GM12875 (cell line): ENCODE measurements at regions not wholly inside any gene's neighbourhood (a gene's known extent, or its start where the extent isn't known, plus 50 kb on each side); places are given as distances from the start of the nearest gene placed in this dataset.

ENCODE experiments used
- H3K4me3 ChIP-seq: one replicate; pipeline ENCODE4 v1.5.1; 2011; ENCODE audit warnings: low read depth, low read length, control low read depth
- TF ChIP-seq, protein P1 (sequence below): IDR thresholded peaks from 2 replicates; pipeline ENCODE4 v1.5.1; 2011; ENCODE audit warnings: low read depth, mild to moderate bottlenecking, control low read depth, inconsistent platforms, low read length, moderate library complexity, borderline replicate concordance; ENCODE audit not compliant: insufficient read depth

DNA sequence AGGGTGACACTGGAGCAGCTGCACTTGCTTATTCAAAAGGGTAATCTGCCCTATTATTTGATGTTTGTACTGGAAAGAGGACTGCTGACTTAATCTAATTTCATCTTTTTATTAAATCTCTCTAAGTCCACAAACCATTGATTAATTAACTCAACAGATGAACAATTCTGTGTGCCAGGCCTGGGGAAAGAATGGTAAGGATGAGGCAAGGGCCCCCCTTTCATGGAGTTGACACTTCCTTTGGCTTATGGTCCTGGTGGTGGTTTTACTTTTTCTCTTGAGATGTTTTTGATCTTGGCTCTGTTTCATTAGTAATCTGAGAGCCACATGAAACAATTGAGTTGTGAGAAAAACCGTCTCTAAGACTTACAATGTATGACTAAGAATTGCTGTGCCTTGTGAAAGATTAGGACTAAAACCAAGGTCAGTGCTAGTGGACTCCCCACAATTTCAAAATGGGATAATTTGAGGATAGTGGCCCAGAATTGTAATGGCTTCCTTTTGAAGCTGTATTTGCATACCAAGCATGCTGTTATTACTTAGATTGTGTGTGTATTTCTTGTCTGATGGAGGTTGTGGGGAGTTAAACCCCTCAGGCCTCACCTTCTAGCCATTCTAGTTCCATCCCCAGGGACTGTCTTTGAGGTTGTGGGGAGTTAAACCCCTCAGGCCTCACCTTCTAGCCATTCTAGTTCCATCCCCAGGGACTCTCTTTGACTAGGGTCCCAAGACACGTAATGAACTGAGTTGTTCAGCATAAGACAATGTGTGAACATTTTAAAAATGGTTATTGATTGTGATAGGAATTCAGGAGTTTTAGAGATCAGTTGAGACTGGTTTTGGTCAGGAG is 52.5 kb upstream of the EVL start:
- H3K4me3 ChIP-seq: no peak overlapping the region
- TF ChIP-seq, protein P1, sequence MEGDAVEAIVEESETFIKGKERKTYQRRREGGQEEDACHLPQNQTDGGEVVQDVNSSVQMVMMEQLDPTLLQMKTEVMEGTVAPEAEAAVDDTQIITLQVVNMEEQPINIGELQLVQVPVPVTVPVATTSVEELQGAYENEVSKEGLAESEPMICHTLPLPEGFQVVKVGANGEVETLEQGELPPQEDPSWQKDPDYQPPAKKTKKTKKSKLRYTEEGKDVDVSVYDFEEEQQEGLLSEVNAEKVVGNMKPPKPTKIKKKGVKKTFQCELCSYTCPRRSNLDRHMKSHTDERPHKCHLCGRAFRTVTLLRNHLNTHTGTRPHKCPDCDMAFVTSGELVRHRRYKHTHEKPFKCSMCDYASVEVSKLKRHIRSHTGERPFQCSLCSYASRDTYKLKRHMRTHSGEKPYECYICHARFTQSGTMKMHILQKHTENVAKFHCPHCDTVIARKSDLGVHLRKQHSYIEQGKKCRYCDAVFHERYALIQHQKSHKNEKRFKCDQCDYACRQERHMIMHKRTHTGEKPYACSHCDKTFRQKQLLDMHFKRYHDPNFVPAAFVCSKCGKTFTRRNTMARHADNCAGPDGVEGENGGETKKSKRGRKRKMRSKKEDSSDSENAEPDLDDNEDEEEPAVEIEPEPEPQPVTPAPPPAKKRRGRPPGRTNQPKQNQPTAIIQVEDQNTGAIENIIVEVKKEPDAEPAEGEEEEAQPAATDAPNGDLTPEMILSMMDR: no peak

DNA sequence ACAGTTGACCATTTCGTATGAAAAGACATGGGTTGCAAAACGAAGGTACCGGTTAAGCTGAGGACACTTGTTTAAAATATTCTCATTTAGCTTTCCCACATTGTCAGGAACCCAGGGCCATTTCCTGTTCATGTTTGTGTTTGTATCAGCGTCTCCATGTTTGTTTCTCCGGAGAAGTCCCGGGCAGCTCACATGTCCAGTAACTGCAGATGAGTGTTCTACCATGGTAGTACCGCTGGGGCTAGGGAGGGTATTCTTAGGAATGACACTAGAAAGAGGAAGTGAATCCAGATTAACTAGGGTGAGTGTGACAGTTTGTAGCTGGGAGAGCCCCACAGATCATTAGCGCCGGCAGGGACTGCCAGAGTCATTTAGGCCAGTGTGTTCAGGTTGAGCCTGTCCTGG is 50.0 kb upstream of the EVL start:
- TF ChIP-seq, protein P1: 0 out of 2 replicates have a peak, but pooled peaks have one; percentile 1
- H3K4me3 ChIP-seq: no peak overlapping the region
